ENCODE measurements at regions not wholly inside any gene's neighbourhood (a gene's known extent, or its start where the extent isn't known, plus 50 kb on each side); places are given as distances from the start of the nearest gene placed in this dataset.

DNA sequence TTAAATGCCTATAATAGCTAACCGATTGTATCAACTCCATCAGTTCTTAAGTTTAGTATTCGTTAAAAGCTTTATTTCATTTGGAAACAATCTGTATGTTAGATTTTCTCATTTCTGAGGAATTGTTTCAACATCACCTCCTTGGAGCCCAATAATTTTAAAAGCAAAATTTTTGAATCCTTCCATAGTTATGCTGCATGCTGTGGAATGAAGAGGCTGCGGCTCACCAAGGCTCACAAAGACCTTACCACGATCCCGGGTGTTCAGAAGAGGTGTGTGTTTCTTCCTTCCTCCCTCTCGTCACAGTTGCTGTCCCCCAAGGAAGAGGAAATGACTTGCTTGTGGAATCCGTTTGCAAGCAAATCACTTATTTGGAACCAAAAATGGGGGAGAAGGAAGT is 143.8 kb downstream of the FGF1 start:
- Histone ChIP-seq H3K4me3 (ENCODE audit: low read length) (no peak overlapping the region), H3K36me3 (ENCODE audit: insufficient read depth, low read length) (no peaks in the 10 kb centered on the region), H3K27ac (ENCODE audit: low read depth, low read length) (no peak overlapping the region), H3K9ac (ENCODE audit: low read depth, low read length) (no peak overlapping the region), H3K9me3 (ENCODE audit: insufficient read depth, low read depth, low read length) (no peaks in the 10 kb centered on the region), H3K27me3 (ENCODE audit: insufficient read depth, low read length) (no peaks in the 10 kb centered on the region), H3K4me1 (ENCODE audit: insufficient read depth, low read length) (peaks cover 14% of the 10 kb centered on the region)
- 93% methylated on average over 5 of the region's 7 CpGs for WGBS

DNA sequence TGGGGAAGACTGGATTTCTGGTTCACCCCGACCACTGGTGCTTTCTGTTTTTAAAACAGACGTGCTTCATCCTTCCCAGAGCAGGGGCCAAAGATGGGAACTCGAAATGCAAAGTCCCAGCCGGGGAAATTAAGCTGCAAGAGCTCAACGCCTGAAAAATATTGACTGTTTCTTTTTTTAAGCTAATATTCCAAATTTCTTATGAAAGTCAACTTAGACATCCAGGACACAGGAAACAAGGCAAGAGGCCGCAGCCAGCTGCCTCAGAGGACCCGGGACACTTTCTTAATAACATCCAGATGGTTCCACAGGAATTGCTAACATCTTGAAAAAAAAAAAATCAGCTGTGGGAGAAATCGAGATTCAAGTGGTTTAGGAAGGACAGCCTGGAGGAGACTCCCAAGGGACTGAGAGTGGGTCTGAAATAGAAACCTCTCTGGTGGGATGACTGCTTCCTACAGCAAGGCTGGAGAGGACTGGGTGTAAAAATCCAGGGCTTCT is 144.9 kb downstream of the FGF1 start:
- 95% methylated on average over 8 of the region's 8 CpGs for WGBS
- no peak overlapping the region for H3K27ac ChIP-seq (ENCODE audit: low read depth, low read length)
- H3K9me3 ChIP-seq (ENCODE audit: insufficient read depth, low read depth, low read length), result no peaks in the 10 kb centered on the region
- no peaks in the 10 kb centered on the region for H3K36me3 ChIP-seq (ENCODE audit: insufficient read depth, low read length)
- no peaks in the 10 kb centered on the region for H3K27me3 ChIP-seq (ENCODE audit: insufficient read depth, low read length)
- H3K4me3 ChIP-seq (ENCODE audit: low read length), result no peak overlapping the region
- H3K4me1 ChIP-seq (ENCODE audit: insufficient read depth, low read length), result peaks cover 14% of the 10 kb centered on the region
- H3K9ac ChIP-seq (ENCODE audit: low read depth, low read length), result no peak overlapping the region

DNA sequence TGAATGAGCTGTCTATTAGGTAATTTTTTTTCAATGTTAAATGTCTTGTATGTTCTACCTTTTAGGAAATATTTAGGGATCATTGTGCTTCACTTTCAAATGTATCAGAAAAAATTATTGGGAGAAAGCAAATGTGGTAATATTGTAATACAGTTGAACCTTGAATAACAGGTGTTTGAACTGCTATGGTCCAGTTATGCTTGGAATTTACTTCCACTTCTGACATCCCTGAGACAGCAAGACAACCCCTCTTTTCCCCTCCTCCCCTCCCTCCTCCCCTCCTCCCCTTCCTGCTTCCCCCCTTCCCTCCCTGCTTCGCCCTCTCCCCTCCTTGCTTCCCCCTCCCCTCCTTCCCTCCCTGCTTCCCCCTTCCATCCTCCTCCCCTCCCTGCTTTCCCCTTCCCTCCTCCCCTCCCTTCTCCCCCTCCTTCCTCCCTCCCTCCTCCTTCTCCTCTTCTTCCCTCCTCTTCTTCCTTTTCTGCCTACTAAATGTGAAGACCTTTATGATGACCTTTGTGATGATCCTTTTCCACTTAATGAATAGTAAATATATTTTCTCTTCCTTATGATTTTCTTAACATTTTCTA is 146.6 kb downstream of the FGF1 start:
- no peaks in the 10 kb centered on the region for H3K36me3 ChIP-seq (ENCODE audit: insufficient read depth, low read length)
- H3K9me3 ChIP-seq (ENCODE audit: insufficient read depth, low read depth, low read length), result 0 out of 2 replicates have a peak, but pooled peaks cover 10% of the 10 kb centered on the region
- H3K27ac ChIP-seq (ENCODE audit: low read depth, low read length), result no peak overlapping the region
- no peaks in the 10 kb centered on the region for H3K27me3 ChIP-seq (ENCODE audit: insufficient read depth, low read length)
- 63% methylated on average over 1 of the region's 1 CpG for WGBS
- no peak overlapping the region for H3K4me3 ChIP-seq (ENCODE audit: low read length)
- H3K9ac ChIP-seq (ENCODE audit: low read depth, low read length), result no peak overlapping the region
- H3K4me1 ChIP-seq (ENCODE audit: insufficient read depth, low read length), result peaks cover 6% of the 10 kb centered on the region; the same call in 1 of the 2 replicates

GRCh38 chr5:142537938-142538337 is 148.0 kb downstream of the FGF1 start:
- H3K4me1 ChIP-seq (ENCODE audit: insufficient read depth, low read length), result peaks cover 6% of the 10 kb centered on the region; the same call in 1 of the 2 replicates
- 95% methylated on average over 2 of the region's 3 CpGs for WGBS
- no peak overlapping the region for H3K9ac ChIP-seq (ENCODE audit: low read depth, low read length)
- 0 out of 2 replicates have a peak, but pooled peaks cover 10% of the 10 kb centered on the region for H3K9me3 ChIP-seq (ENCODE audit: insufficient read depth, low read depth, low read length)
- H3K36me3 ChIP-seq (ENCODE audit: insufficient read depth, low read length), result no peaks in the 10 kb centered on the region
- H3K27ac ChIP-seq (ENCODE audit: low read depth, low read length), result no peak overlapping the region
- H3K4me3 ChIP-seq (ENCODE audit: low read length), result no peak overlapping the region
- H3K27me3 ChIP-seq (ENCODE audit: insufficient read depth, low read length), result no peaks in the 10 kb centered on the region

GRCh38 chr5:142532781-142533176 is 153.1 kb downstream of the FGF1 start:
- Histone ChIP-seq H3K4me3 (ENCODE audit: low read length) (no peak overlapping the region), H3K27me3 (ENCODE audit: insufficient read depth, low read length) (no peaks in the 10 kb centered on the region), H3K36me3 (ENCODE audit: insufficient read depth, low read length) (no peaks in the 10 kb centered on the region), H3K9ac (ENCODE audit: low read depth, low read length) (no peak overlapping the region), H3K4me1 (ENCODE audit: insufficient read depth, low read length) (no peaks in the 10 kb centered on the region), H3K9me3 (ENCODE audit: insufficient read depth, low read depth, low read length) (0 out of 2 replicates have a peak, but pooled peaks cover 10% of the 10 kb centered on the region), H3K27ac (ENCODE audit: low read depth, low read length) (no peak overlapping the region)
- 97% methylated on average over 4 of the region's 4 CpGs for WGBS

GRCh38 chr5:142531977-142532780 is 153.7 kb downstream of the FGF1 start:
- H3K9ac ChIP-seq (ENCODE audit: low read depth, low read length), result no peak overlapping the region
- no peaks in the 10 kb centered on the region for H3K36me3 ChIP-seq (ENCODE audit: insufficient read depth, low read length)
- no peaks in the 10 kb centered on the region for H3K4me1 ChIP-seq (ENCODE audit: insufficient read depth, low read length)
- H3K4me3 ChIP-seq (ENCODE audit: low read length), result no peak overlapping the region
- 90% methylated on average over 9 of the region's 9 CpGs for WGBS
- no peaks in the 10 kb centered on the region for H3K27me3 ChIP-seq (ENCODE audit: insufficient read depth, low read length)
- H3K27ac ChIP-seq (ENCODE audit: low read depth, low read length), result no peak overlapping the region
- 0 out of 2 replicates have a peak, but pooled peaks cover 10% of the 10 kb centered on the region for H3K9me3 ChIP-seq (ENCODE audit: insufficient read depth, low read depth, low read length)

DNA sequence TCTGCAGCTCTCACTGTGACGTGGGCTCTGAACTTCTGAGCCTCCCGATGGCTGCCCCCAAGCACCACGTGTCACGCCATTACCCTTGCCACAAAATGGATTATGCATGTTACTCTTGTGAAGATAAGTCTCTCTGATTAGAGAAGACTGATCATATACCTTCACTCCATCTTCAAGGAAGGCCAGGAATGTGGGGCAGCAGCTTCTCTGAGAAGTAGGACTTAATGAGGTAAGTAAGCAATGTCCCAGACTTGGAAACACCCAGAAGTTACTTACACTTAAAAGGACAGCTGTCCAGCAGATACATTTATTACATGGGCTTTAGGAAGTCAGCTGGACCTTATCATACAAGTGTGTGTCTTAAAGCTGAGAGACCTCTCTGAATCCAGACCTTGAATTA is 155.0 kb downstream of the FGF1 start:
- H3K27me3 ChIP-seq (ENCODE audit: insufficient read depth, low read length), result no peaks in the 10 kb centered on the region
- H3K4me3 ChIP-seq (ENCODE audit: low read length), result no peak overlapping the region
- no peaks in the 10 kb centered on the region for H3K36me3 ChIP-seq (ENCODE audit: insufficient read depth, low read length)
- no peaks in the 10 kb centered on the region for H3K4me1 ChIP-seq (ENCODE audit: insufficient read depth, low read length)
- 0 out of 2 replicates have a peak, but pooled peaks cover 10% of the 10 kb centered on the region for H3K9me3 ChIP-seq (ENCODE audit: insufficient read depth, low read depth, low read length)
- H3K9ac ChIP-seq (ENCODE audit: low read depth, low read length), result no peak overlapping the region
- no peak overlapping the region for H3K27ac ChIP-seq (ENCODE audit: low read depth, low read length)
- WGBS, result 95% methylated on average over 3 of the region's 4 CpGs

DNA sequence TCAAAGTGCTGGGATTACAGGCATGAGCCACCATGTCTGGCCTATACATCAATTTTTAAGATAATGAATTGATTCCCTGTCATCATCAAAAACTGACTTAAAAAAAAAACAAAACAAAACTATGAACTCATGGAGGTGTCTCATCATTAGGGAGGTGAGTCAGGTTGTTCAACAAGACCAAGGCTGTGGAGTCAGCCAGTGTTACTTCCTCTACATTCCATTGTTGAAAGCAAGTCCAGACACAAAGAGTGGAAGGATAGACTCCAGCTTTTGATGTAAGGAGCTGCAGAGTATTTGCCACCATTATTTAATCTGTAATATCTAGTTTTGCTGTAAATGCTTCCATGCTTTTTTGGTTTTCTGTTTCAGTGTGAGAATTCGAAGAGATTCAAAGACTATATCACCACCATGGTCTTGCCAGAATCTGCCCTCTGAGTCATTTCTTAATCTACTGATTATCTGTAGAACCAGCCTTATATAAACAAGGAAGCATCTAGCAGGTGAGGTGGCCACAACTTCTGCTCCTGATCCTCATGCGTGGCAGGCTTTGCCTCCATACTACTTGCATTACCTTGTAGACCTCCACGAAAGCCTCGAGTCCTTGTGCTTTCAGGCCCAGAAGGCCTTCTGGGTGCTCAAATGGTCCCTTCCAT is 156.1 kb downstream of the FGF1 start:
- Histone ChIP-seq H3K4me3 (ENCODE audit: low read length) (no peak overlapping the region), H3K27ac (ENCODE audit: low read depth, low read length) (no peak overlapping the region), H3K9me3 (ENCODE audit: insufficient read depth, low read depth, low read length) (0 out of 2 replicates have a peak, but pooled peaks cover 3% of the 10 kb centered on the region), H3K36me3 (ENCODE audit: insufficient read depth, low read length) (no peaks in the 10 kb centered on the region), H3K4me1 (ENCODE audit: insufficient read depth, low read length) (no peaks in the 10 kb centered on the region), H3K9ac (ENCODE audit: low read depth, low read length) (no peak overlapping the region), H3K27me3 (ENCODE audit: insufficient read depth, low read length) (no peaks in the 10 kb centered on the region)
- 96% methylated on average over 4 of the region's 4 CpGs for WGBS

DNA sequence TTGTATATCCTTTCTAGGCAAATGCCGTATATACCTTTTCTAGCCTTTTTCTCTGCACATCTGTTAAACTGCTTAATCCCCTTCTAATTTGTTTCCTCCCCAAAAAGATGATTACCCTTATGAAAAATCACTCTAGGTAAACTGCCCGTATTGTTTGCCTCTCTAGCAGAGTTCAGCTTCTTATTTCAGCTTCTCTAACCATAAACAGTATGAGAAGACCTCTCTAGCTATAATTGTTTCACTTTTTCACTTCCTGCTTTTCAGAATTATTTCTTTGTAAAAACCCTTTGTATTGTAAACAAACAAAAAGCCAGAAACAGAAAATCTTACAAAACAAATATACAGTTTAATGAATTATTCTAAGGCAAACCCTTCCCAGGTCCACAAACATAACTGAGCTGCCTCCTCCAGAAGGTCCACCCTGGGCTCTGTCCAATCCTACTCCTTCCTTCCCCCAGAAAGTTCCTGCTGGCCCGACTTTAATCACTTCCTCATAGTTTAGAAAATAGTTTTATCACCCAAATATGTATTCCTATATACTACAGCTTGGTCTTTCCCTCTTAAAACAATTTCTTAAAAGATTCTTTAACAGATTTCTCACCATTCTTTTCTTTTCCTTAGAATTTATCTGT is 158.1 kb downstream of the FGF1 start:
- H3K4me3 ChIP-seq (ENCODE audit: low read length), result no peak overlapping the region
- no peaks in the 10 kb centered on the region for H3K27me3 ChIP-seq (ENCODE audit: insufficient read depth, low read length)
- no peaks in the 10 kb centered on the region for H3K36me3 ChIP-seq (ENCODE audit: insufficient read depth, low read length)
- no peak overlapping the region for H3K27ac ChIP-seq (ENCODE audit: low read depth, low read length)
- 95% methylated on average over 3 of the region's 3 CpGs for WGBS
- H3K4me1 ChIP-seq (ENCODE audit: insufficient read depth, low read length), result no peaks in the 10 kb centered on the region
- H3K9me3 ChIP-seq (ENCODE audit: insufficient read depth, low read depth, low read length), result no peaks in the 10 kb centered on the region
- H3K9ac ChIP-seq (ENCODE audit: low read depth, low read length), result no peak overlapping the region

DNA sequence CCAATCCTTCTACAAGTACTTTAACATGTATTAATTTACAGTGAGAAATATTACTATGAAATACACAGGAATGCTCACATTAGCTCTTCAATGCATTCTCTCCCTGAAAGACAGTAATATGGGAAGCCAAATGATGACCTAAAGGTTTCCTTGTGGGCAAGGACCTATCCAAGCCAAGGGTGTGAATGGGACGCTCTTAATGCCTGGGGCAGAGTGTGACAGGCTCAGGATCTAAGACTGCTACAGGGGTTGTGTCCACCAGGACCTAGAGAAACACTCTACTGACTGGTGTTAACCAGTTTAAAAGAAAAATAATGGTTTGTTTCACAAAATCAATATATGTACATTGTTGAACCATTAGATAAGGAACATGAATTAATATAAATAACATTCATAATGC is 158.7 kb downstream of the FGF1 start:
- WGBS, result 83% methylated on average over 1 of the region's 1 CpG
- H3K4me1 ChIP-seq (ENCODE audit: insufficient read depth, low read length), result no peaks in the 10 kb centered on the region
- no peaks in the 10 kb centered on the region for H3K27me3 ChIP-seq (ENCODE audit: insufficient read depth, low read length)
- no peak overlapping the region for H3K9ac ChIP-seq (ENCODE audit: low read depth, low read length)
- H3K9me3 ChIP-seq (ENCODE audit: insufficient read depth, low read depth, low read length), result no peaks in the 10 kb centered on the region
- no peaks in the 10 kb centered on the region for H3K36me3 ChIP-seq (ENCODE audit: insufficient read depth, low read length)
- H3K27ac ChIP-seq (ENCODE audit: low read depth, low read length), result no peak overlapping the region
- no peak overlapping the region for H3K4me3 ChIP-seq (ENCODE audit: low read length)

DNA sequence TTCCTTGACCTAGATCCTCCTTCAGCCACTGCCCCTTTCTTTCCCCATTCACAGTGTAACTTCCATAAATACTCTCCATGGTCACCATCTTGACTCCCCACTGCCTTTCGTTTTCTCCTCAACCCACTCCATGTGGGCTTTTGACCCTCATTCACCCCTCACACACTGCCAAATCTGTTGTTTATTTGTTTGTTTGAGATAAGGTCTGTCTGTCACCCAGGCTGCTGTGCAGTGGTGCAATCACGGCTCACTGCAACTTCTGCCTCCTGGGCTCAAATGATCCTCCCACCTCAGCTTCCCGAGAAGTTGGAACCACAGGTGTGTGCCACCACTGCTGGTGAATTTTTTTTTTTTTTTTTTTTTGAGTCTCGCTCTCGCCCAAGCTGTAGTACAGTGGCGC is 162.9 kb downstream of the FGF1 start:
- 96% methylated on average over 6 of the region's 6 CpGs for WGBS
- H3K27ac ChIP-seq (ENCODE audit: low read depth, low read length), result no peak overlapping the region
- H3K9ac ChIP-seq (ENCODE audit: low read depth, low read length), result no peak overlapping the region
- H3K9me3 ChIP-seq (ENCODE audit: insufficient read depth, low read depth, low read length), result no peaks in the 10 kb centered on the region
- no peaks in the 10 kb centered on the region for H3K36me3 ChIP-seq (ENCODE audit: insufficient read depth, low read length)
- H3K4me3 ChIP-seq (ENCODE audit: low read length), result no peak overlapping the region
- H3K27me3 ChIP-seq (ENCODE audit: insufficient read depth, low read length), result no peaks in the 10 kb centered on the region
- H3K4me1 ChIP-seq (ENCODE audit: insufficient read depth, low read length), result peaks cover 10% of the 10 kb centered on the region
